Skeletal muscle satellite cell (primary cell): ENCODE measurements at regions not wholly inside any gene's neighbourhood (a gene's known extent, or its start where the extent isn't known, plus 50 kb on each side); places are given as distances from the start of the nearest gene placed in this dataset.

Experiments used
- H3K27me3 ChIP-seq: 2 replicates; pipeline ENCODE4 v1.7.0; 2013; ENCODE audit warnings: low read length; ENCODE audit not compliant: control insufficient read depth, insufficient read depth
- H3K36me3 ChIP-seq: 2 replicates; pipeline ENCODE4 v1.7.0; 2013; ENCODE audit warnings: mild to moderate bottlenecking, control low read depth, low read length; ENCODE audit not compliant: insufficient read depth
- H3K4me1 ChIP-seq: 2 replicates; pipeline ENCODE4 v1.7.0; 2013; ENCODE audit warnings: low read length; ENCODE audit not compliant: control insufficient read depth, insufficient read depth
- H3K4me2 ChIP-seq: 2 replicates; pipeline ENCODE4 v1.7.0; 2013; ENCODE audit warnings: mild to moderate bottlenecking, low read length
- H3K4me3 ChIP-seq: 2 replicates; pipeline ENCODE4 v1.7.0; 2013; ENCODE audit warnings: low read length
- H3K9ac ChIP-seq: 2 replicates; pipeline ENCODE4 v1.7.0; 2013; ENCODE audit warnings: mild to moderate bottlenecking, low read depth, low read length, moderate library complexity
- H3K9me3 ChIP-seq: replicated peaks from 2 replicates; pipeline ENCODE4 v1.7.0; 2013; ENCODE audit warnings: mild to moderate bottlenecking, control low read depth, low read length

DNA sequence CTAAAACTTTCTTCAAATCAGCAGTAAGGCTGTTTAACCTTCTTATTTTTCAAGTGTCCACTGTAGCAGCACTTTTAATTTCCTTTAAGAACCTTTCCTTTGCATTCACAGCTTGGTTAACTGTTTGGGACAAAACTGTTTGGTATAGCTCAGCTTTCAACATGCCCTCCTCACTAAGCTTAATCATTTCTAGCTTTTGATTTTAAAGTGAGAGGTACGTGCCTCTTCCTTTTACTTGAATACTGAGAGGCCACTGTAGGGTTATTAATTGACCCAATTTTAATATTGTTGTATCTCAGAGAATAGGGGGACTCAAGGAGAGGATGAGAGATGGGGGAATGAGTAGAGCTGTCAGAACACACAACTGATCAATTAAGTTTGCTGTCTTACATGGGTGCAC, 129.5 kb upstream of the MMS22L start:
- Histone ChIP-seq H3K27me3 (no peaks in the 10 kb centered on the region), H3K36me3 (no peaks in the 10 kb centered on the region), H3K9me3 (no peaks in the 10 kb centered on the region), H3K4me1 (no peaks in the 10 kb centered on the region), H3K4me2 (no peak overlapping the region), H3K4me3 (no peak overlapping the region), H3K9ac (no peak overlapping the region)

DNA sequence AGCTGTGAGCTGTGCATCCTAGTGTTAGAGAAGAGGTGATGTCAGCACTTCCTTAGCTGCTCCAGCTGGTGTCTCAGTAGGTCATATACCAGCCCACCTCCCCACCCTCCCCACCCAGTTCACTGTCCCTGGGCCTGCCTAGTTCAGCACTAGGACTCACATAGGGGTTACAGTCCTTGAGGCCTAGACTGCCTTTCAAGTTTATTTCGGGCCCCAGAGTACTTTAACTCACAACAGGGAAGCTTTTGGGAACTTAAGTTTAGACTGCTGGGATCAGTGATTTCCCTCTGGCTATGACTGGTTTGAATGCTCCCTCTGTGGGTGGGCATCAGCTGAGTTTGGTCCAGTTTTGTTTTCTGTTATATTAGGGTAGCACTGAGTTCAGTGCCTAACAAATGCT, 139.2 kb upstream of the MMS22L start:
- no peak overlapping the region for H3K9ac ChIP-seq
- H3K9me3 ChIP-seq: no peaks in the 10 kb centered on the region
- no peaks in the 10 kb centered on the region for H3K27me3 ChIP-seq
- H3K4me1 ChIP-seq: no peaks in the 10 kb centered on the region
- H3K36me3 ChIP-seq: no peaks in the 10 kb centered on the region
- no peak overlapping the region for H3K4me3 ChIP-seq
- H3K4me2 ChIP-seq: no peak overlapping the region

DNA sequence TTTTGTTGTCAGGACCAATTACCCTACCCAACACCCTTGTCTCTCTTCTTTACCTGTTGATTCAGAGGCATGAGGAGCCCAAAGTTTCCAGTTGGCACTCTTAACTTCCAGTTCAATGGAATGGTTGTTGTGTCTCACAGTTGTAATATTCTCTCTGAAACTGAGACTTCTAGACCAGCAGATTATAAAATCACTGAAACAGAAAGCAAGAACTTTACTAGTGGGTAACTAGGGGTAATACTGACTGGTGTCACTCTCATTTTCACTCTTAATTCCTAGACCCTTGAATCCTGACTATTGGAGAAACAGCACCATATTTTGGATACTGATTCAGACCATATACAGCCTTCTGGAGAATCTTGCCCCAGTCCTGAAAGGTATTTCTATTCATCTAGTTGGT, 140.2 kb upstream of the MMS22L start:
- no peaks in the 10 kb centered on the region for H3K36me3 ChIP-seq
- no peak overlapping the region for H3K4me2 ChIP-seq
- H3K4me3 ChIP-seq: no peak overlapping the region
- H3K4me1 ChIP-seq: no peaks in the 10 kb centered on the region
- H3K27me3 ChIP-seq: no peaks in the 10 kb centered on the region
- no peak overlapping the region for H3K9ac ChIP-seq
- H3K9me3 ChIP-seq: no peaks in the 10 kb centered on the region

DNA sequence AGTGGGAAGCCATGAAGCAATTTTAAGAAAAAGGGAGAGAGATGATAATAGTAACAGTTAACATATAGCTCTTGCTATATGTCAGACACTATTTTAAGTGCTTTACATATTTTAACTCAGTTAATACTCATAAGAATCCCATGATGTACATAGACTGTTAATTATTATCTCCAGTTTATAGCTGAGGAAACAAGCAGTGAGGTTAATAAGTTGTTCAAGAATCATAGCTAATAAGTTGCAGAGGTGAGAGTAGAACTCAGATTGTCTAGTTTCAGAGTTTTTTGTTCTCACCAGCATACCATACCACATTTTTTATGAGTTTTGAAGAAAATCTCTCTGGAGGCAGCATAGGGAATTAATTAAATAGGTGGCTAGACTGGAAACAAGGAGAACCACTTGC, 144.6 kb upstream of the MMS22L start:
- Histone ChIP-seq H3K9ac (no peak overlapping the region), H3K36me3 (no peaks in the 10 kb centered on the region), H3K4me3 (no peak overlapping the region), H3K27me3 (peaks cover 3% of the 10 kb centered on the region), H3K4me2 (no peak overlapping the region), H3K4me1 (no peaks in the 10 kb centered on the region), H3K9me3 (no peaks in the 10 kb centered on the region)

DNA sequence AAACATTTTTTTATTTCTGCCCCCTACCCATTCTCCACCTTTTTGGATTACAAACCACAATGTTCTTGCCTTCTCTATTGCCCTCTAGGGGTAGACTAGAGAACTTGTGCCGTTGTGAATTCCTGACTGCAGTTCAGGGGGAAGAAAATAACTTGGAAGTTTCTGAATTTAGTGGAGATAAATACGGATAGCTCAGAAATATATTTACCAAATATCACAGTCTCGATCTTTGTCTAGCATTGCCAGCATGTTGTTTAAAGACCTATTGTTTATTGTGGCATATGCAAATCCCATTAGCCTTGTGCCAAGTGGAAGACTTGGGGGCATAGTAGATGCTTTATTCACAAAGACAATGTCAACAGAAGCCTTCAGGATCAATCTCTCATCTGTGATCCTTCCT, 154.1 kb upstream of the MMS22L start:
- Histone ChIP-seq H3K4me1 (no peaks in the 10 kb centered on the region), H3K27me3 (peaks cover 7% of the 10 kb centered on the region), H3K9ac (no peak overlapping the region), H3K4me2 (no peak overlapping the region), H3K36me3 (no peaks in the 10 kb centered on the region), H3K9me3 (no peaks in the 10 kb centered on the region), H3K4me3 (no peak overlapping the region)

DNA sequence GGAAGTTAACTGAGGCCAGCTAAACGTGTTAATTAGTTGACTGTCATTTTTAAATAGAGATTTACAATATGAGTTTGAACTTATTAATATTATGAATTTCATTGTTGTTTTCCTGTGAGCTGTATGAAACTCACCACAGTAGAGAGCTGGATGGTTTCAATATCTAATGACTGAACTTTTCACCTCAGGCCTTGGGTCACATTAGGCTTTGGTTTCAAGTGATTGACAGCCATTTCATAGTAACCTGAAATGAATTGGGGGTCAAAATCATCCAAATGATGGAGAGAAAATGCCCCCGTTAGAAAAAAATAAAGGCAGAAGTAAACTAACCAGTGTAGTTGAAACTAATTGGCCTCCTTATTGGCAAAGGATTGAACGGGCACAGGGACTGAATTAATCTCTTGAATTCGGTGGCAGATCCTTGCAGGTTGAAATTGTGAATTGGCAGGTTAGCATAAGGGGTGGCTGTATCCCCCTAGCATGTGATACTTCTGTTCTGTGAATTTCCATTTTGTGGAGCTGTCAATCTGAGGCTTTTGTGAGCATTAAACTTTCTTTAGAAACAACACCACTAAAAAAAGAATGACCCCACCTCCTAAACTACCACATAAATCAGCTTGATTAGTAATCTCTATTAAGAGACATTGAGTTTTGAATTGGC, 155.1 kb upstream of the MMS22L start:
- no peak overlapping the region for H3K4me2 ChIP-seq
- no peak overlapping the region for H3K9ac ChIP-seq
- H3K27me3 ChIP-seq: no peaks in the 10 kb centered on the region
- no peak overlapping the region for H3K4me3 ChIP-seq
- no peaks in the 10 kb centered on the region for H3K36me3 ChIP-seq
- no peaks in the 10 kb centered on the region for H3K9me3 ChIP-seq
- H3K4me1 ChIP-seq: no peaks in the 10 kb centered on the region

DNA sequence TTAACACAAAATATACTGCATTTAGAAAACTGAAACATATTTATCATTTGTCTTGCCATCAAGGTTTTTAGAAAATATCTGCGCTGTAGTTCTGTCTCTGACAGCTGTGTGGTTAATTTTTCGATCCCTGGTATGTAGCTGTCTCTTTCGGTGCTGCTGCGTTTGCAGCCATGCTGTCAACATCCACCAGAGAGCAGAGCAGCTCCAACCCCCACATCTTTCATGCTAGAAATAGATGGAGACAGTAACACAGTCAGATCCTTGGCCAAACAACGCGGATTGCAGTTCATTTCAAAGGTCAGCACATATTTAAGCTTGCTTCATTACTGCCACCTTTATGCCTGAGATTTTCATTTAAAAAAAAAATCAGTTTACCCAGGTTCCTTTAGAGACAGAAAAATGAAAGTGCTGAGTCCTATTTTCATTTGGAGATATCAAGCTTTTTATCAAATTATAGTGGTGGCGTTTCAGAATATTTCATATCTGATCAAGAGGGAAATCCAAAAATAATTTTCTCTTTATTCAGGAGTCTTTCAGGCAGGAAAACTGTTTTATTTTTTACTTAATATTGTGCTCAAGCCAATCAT, 157.7 kb upstream of the MMS22L start:
- Histone ChIP-seq H3K36me3 (no peaks in the 10 kb centered on the region), H3K9me3 (no peaks in the 10 kb centered on the region), H3K4me2 (peak overlapping the region; percentile 67), H3K27me3 (no peaks in the 10 kb centered on the region), H3K9ac (no peak overlapping the region), H3K4me3 (no peak overlapping the region), H3K4me1 (no peaks in the 10 kb centered on the region)

DNA sequence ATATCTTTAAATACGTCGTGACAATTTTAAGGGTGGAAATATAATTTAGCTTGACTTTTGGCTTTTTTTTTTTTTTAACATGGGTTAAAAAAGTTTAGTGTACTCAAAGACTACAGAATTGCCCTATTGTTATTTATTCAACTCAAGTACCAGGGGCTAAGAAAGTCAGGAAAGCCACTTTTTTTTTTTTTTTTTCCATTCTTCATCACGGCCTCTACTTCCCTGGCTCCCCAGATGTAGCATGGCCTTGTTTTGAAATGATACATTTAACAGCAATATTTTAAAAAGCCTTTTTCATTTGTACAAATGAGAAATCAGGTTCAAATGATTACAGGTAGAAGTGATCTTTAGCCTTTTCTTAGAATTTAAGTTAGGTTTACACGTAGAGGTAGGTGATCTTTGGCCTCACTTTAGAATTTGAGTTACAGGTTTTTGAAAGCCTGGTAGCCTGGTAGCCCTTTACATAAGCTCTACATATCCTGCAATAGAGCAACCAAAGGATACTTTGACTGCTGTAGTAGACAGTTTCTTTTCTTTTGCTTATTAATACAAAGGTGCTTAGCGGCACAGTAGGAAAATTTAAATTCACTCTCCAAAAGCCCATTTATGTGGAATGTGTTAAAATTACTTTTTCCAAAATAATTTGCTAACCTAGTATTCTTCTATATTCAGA, 160.5 kb upstream of the MMS22L start:
- no peaks in the 10 kb centered on the region for H3K9me3 ChIP-seq
- no peaks in the 10 kb centered on the region for H3K4me1 ChIP-seq
- H3K9ac ChIP-seq: no peak overlapping the region
- no peak overlapping the region for H3K4me3 ChIP-seq
- H3K4me2 ChIP-seq: no peak overlapping the region
- no peaks in the 10 kb centered on the region for H3K36me3 ChIP-seq
- peaks cover 3% of the 10 kb centered on the region for H3K27me3 ChIP-seq

DNA sequence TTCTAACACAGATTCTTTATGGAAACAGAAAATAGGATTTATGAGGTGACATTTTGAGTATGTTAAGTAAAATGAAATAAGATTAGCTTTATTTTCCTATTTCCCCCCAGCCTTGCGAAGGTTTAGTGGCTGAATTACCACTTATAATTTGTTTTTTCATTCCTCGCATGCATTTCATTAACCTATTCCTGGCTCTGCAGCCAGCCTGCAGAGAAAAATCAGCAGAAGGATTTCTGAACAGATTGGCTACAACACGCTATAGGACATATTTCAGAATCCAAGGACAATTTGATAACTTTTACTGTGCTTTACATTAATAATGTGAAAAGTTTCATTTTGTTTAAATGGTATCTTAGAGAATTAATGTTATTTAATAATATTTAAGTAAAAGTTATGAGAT, 162.4 kb upstream of the MMS22L start:
- Histone ChIP-seq H3K9ac (no peak overlapping the region), H3K4me1 (no peaks in the 10 kb centered on the region), H3K4me3 (no peak overlapping the region), H3K27me3 (peaks cover 15% of the 10 kb centered on the region), H3K4me2 (no peak overlapping the region), H3K36me3 (no peaks in the 10 kb centered on the region), H3K9me3 (no peaks in the 10 kb centered on the region)

DNA sequence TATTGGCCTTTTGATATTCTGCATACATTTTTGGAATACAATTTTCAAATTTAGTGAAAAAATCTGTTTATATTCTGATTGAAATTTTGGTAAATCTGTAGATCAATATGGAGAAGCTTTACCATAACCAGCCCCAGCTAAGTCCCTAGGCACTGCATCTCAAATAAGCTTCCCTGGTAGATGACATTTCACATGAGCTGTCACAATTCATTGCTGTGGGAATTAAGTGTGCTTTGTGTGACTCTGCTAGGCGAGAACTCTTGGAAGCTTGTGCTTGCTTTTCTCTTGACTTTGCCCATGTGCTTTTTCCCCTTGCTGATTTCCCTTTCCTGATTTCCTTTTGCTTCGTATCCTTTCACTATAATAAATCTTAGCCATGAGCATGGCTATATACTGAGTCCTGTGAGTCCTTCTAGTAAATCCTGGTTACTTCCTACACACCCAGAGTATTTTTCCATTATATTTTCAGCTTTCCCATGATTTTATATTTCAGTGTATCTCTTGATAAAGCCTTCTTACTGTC, 166.5 kb upstream of the MMS22L start:
- H3K4me2 ChIP-seq: no peak overlapping the region
- H3K9ac ChIP-seq: no peak overlapping the region
- H3K4me3 ChIP-seq: no peak overlapping the region
- no peaks in the 10 kb centered on the region for H3K9me3 ChIP-seq
- H3K27me3 ChIP-seq: peaks cover 15% of the 10 kb centered on the region
- H3K36me3 ChIP-seq: no peaks in the 10 kb centered on the region
- H3K4me1 ChIP-seq: no peaks in the 10 kb centered on the region

DNA sequence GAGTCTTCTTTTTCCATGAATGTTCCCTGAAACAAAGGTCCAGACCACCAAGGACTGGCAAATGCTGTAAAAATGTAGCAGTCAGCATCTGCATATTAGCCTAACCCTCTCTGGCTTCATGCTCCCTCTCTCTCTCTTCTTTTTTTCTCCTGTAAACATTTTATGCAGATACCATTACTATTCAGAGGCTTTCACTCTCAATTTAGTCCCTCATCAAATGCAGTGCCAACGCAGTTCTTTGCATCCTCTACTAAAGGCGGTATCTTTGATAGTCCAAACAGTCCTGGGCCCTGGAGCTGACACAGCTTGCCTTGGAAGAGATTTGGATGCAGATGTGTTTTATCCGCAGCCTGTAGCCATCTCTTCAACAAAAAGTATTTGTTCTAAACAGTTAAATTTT, 167.1 kb upstream of the MMS22L start:
- Histone ChIP-seq H3K36me3 (no peaks in the 10 kb centered on the region), H3K4me3 (no peak overlapping the region), H3K9me3 (no peaks in the 10 kb centered on the region), H3K4me2 (no peak overlapping the region), H3K9ac (no peak overlapping the region), H3K4me1 (no peaks in the 10 kb centered on the region), H3K27me3 (peaks cover 15% of the 10 kb centered on the region)

DNA sequence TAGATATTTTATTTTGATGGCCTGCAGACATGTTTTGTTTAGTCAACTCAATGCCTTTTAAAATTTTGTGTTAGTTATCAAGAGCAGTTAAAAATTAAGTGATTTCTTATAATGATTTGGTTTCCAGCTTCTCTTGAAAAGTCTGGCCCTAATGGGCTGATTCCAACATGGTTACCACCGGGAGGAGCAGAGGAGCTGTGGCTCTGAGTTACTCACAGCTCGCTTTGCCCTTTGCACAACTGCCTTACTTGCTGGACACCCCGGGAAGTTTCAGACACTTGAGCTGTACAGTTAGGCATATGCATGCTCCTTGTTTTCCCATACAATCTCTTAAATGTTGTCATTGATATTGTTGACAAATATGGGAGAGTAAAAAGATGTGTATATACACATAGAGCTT, 173.1 kb upstream of the MMS22L start:
- no peak overlapping the region for H3K9ac ChIP-seq
- no peak overlapping the region for H3K4me3 ChIP-seq
- no peaks in the 10 kb centered on the region for H3K36me3 ChIP-seq
- no peak overlapping the region for H3K4me2 ChIP-seq
- H3K4me1 ChIP-seq: no peaks in the 10 kb centered on the region
- H3K27me3 ChIP-seq: peaks cover 6% of the 10 kb centered on the region
- no peaks in the 10 kb centered on the region for H3K9me3 ChIP-seq
